GM21619 (cell line): ENCODE measurements at regions not wholly inside any gene's neighbourhood (a gene's known extent, or its start where the extent isn't known, plus 50 kb on each side); places are given as distances from the start of the nearest gene placed in this dataset.
"Not testable (repeated sequence)": the region's sequence is repeated elsewhere in the genome, so short reads cannot be mapped to it uniquely, and the experiment has no call there.

Experiments
- ATAC-seq: cut with Tn5 transposase; IDR thresholded peaks from one replicate; pipeline ENCODE4 v1.9.1; 2021; ENCODE audit not compliant: unreplicated experiment

- no peak for ATAC-seq
Measured at GRCh38 chr5:152184266-152184665, 220.8 kb downstream of the NMUR2 start.

GRCh38 chr5:152181461-152181860, 223.6 kb downstream of the NMUR2 start:
- ATAC-seq = no peak

GRCh38 chr5:152178350-152178699, 226.8 kb downstream of the NMUR2 start:
- no peak for ATAC-seq

GRCh38 chr5:152177626-152178349, 227.3 kb downstream of the NMUR2 start:
- no peak for ATAC-seq

GRCh38 chr5:152171888-152172287, 233.2 kb downstream of the NMUR2 start:
- no peak for ATAC-seq

GRCh38 chr5:152170350-152170749, 234.7 kb downstream of the NMUR2 start:
- no peak for ATAC-seq

- ATAC-seq = no peak
Measured at GRCh38 chr5:152164860-152165259, 240.2 kb upstream of the GLRA1 start.

GRCh38 chr5:152159894-152160293, 235.2 kb upstream of the GLRA1 start:
- not testable (repeated sequence) for ATAC-seq

- not testable (repeated sequence) for ATAC-seq
Measured at GRCh38 chr5:152154452-152154851, 229.8 kb upstream of the GLRA1 start.

- ATAC-seq = no peak
Measured at GRCh38 chr5:152151940-152152339, 227.3 kb upstream of the GLRA1 start.

GRCh38 chr5:152151113-152151512, 226.5 kb upstream of the GLRA1 start:
- ATAC-seq = no peak

GRCh38 chr5:152147286-152147685, 222.6 kb upstream of the GLRA1 start:
- ATAC-seq = no peak

GRCh38 chr5:152146566-152146965, 221.9 kb upstream of the GLRA1 start:
- no peak for ATAC-seq

GRCh38 chr5:152144556-152144955, 219.9 kb upstream of the GLRA1 start:
- ATAC-seq = no peak

GRCh38 chr5:152144030-152144429, 219.4 kb upstream of the GLRA1 start:
- ATAC-seq = no peak

GRCh38 chr5:152142840-152143469, 218.3 kb upstream of the GLRA1 start:
- ATAC-seq = peak; percentile 82

- no peak for ATAC-seq
Measured at GRCh38 chr5:152140347-152140746, 215.7 kb upstream of the GLRA1 start.

GRCh38 chr5:152137063-152137462, 212.4 kb upstream of the GLRA1 start:
- ATAC-seq = no peak

- ATAC-seq = no peak
Measured at GRCh38 chr5:152136321-152136720, 211.7 kb upstream of the GLRA1 start.

GRCh38 chr5:152135827-152136226, 211.2 kb upstream of the GLRA1 start:
- no peak for ATAC-seq

- ATAC-seq = no peak
Measured at GRCh38 chr5:152125661-152126205, 201.1 kb upstream of the GLRA1 start.

- no peak for ATAC-seq
Measured at GRCh38 chr5:152124409-152125041, 199.9 kb upstream of the GLRA1 start.
